Medulla oblongata (tissue), 1 donor: ENCODE measurements at regions not wholly inside any gene's neighbourhood (a gene's known extent, or its start where the extent isn't known, plus 50 kb on each side); places are given as distances from the start of the nearest gene placed in this dataset.
A peak's percentile ranks its signal among the peaks of the same experiment; 100 is the strongest.
"Not testable (repeated sequence)": the region's sequence is repeated elsewhere in the genome, so short reads cannot be mapped to it uniquely, and the experiment has no call there.

ENCODE experiments used
- DNase-seq: peaks from one replicate; pipeline ENCODE4 v3.0.0-alpha.2; 2015; ENCODE audit errors: extremely low spot score

GRCh38 chr13:40355126-40355724, 311.2 kb downstream of the FOXO1 start:
- DNase-seq, result no peak

DNA sequence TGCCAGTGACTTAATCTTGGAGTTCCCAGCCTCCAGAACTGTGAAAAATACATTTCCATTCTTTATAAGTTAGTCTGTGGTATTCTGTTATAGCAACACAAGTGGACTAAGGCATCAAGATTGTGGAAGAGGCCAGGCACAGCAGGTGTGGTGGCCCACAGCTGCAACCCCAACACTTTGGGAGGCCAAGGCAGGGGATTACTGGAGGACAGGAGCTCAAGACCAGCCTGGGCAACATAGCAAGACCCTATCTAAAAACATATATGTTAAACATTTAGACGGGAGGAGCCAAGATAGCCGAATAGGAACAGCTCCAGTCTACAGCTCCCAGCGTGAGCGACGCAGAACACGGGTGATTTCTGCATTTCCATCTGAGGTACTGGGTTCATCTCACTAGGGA, 310.4 kb downstream of the FOXO1 start:
- no peak for DNase-seq

DNA sequence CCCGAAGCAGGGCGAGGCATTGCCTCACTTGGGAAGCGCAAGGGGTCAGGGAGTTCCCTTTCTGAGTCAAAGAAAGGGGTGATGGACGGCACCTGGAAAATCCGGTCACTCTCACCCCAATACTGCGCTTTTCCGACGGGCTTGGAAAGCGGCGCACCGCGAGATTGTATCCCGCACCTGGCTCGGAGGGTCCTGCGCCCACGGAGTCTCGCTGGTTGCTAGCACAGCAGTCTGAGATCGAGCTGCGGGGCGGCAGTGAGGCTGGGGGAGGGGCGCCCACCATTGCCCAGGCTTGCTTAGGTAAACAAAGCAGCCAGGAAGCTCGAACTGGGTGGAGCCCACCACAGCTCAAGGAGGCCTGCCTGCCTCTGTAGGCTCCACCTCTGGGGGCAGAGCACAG, 310.0 kb downstream of the FOXO1 start:
- DNase-seq, result not testable (repeated sequence)

- no peak for DNase-seq
Observed at GRCh38 chr13:40362502-40362901, 303.9 kb downstream of the FOXO1 start.

DNA sequence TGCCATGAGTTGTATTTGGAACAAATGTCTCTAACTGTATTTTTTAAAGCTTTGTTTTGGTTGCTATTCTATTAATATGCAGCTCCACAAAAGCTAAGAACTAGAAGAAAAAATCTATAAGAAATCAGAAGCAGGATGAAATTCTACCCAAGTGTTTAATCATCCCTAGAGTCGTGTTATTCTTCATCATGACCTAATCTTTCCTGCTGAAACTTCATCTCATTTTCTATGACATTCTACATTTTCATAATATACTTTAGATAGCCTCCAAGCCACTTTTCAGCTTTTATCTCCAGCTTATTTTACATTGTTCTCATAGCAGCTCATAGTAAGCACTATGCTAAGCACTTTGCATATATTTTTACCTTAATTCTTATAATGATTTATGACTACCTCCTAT, 302.8 kb downstream of the FOXO1 start:
- DNase-seq, result no peak

DNA sequence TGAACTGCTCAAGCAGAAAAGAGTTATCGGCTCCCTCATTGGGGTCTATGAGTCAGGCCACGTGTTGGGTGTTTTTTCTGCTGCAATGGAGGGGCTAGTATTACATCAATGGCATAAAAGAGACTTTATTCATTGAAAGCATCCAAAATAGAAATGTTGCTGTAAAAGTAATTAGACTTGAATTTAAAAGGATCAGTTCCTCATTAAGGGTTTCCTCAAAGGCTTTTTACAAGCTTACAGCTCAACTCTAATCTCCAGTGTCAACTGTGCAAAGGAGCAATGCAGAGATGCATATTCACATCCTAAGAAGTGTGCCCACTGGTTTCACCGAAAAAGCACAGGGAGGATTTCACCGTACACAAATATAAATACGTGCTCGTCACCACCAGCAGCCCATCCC, 300.3 kb downstream of the FOXO1 start:
- DNase-seq, result no peak

- DNase-seq, result no peak
Observed at GRCh38 chr13:40368127-40368891, 298.1 kb downstream of the FOXO1 start.

DNA sequence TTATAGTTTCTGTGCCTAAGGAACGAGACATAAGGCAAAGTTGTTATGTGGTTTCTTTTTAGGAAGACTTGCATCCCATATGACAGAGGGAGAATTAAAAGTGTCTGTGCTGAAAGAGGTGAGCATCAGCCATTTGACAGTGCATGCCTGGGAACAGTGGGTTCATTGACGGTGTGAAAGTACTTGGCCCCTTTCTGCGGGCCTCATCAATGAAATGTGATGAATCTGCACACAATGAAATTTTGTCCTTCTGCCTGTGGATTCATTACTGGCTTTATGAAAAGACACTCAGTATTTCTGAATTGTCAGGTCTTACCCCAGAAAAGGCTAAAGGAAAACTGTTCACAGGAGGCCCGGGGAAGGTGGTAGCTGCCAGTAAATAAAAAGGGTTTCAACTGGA, 295.8 kb downstream of the FOXO1 start:
- no peak for DNase-seq

DNA sequence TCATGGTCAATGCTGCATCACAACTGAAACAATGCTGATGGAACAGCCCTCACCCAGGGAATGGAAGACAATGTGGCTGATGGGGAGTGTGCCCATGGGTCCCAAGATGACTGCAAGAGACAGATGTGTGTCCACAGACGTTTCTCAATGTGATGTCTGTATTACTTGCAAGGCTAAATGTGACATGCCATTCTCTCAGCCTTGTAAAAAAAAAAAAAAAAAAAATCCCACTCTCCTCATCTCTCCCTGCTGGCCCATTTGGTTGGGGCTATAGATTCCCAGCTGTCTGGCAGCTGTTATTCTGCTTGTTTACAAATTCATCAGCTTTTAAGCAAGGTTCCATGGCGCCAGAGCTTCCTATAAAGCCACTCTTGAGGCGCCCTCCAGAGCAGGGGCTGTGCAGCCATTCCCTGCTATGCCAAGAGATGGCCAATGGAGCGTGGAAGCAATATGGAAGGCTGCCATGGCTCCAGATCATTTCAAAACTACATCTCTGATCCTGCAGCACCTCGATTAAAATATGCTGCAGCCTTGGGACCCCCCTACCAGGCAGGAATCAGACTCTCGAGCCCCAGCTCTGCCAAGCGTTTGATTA, 294.8 kb downstream of the FOXO1 start:
- DNase-seq, result no peak

- DNase-seq, result not testable (repeated sequence)
Observed at GRCh38 chr13:40373608-40374007, 292.8 kb downstream of the FOXO1 start.

- no peak for DNase-seq
Observed at GRCh38 chr13:40375489-40376171, 290.8 kb downstream of the FOXO1 start.

DNA sequence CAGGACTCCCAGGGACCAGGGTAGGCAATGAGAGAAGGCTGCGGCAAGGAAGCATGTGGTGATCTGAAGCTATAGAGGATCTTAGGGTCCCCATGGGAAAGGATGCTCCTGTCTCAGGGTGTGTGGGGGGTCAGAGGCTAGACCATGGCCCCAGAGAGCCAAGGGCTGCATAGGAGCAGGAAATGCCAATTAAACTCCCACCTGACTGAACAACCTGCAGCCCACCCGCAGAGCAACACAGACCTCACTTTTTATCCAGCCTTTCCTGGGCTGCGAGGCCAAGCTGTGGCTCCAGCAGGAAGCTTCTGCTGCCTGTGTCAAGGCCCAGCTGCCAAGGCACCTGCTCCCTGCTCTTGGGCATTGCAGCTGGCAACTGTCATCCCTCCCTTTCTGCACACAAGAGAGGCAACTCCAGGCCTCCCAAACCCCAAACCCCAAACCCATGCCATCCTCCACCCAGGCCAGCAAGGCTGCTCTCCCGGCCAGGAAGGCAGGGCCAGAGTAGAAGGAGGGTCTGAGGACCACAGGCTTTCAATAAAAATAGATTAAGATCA, 290.1 kb downstream of the FOXO1 start:
- no peak for DNase-seq

GRCh38 chr13:40376867-40377535, 289.4 kb downstream of the FOXO1 start:
- no peak for DNase-seq

GRCh38 chr13:40377783-40378182, 288.7 kb downstream of the FOXO1 start:
- no peak for DNase-seq

DNA sequence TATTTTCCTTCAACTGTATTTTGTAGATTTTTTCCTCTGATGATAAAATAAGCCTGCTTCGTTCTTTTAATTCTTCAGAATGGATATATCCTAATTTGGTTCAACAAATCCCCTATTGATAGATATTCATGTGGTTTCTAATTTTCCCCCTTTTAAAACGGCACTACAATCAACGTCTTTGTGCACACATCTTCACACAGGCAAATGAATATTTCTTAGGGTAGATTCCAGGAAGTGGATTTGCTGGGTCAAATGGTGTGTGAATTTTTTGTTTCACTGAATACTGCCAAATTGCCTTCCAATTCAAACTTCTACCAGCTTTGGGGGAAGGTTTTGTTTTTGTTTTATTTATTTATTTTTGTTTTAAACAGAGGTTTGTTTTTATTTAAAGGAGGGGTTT, 287.2 kb downstream of the FOXO1 start:
- peak; percentile 48 for DNase-seq

DNA sequence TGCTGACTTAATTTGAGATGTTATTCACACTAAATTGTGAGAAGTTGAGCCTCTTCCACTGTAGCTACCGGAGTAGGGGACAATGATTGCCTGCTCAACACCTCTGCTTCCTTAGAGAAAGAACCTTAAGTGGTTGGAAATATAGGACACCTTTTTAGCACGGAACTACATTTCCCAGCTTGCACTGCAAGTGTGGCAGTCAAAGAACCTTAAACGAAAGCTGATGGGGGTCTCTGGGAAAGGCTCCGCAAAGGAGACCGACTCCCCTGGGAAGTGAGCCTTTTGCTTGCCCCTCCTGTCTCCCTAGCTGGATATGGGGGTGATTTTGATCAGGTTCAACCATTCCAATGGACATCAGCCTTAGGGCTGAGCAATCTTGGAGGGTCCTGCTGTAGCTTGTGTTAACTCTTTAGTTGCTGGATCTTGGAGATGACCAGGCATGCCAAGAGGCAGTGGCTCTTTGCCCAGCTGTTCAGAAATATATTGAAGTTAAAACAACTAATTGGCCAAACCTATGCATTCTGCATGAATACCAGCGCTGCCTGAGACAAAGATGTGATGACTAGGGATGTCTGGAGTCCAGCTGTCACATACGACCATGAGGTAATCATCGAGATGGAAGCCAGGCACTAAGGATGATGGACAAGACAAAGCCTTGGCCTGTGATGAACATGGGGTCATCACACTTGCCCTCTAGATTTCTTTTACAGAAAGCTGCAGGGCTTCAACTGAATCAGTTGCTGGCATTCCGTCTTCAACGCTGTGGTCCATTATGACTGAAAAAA, 286.5 kb downstream of the FOXO1 start:
- no peak for DNase-seq

- DNase-seq, result no peak
Observed at GRCh38 chr13:40381935-40382764, 284.3 kb downstream of the FOXO1 start.

DNA sequence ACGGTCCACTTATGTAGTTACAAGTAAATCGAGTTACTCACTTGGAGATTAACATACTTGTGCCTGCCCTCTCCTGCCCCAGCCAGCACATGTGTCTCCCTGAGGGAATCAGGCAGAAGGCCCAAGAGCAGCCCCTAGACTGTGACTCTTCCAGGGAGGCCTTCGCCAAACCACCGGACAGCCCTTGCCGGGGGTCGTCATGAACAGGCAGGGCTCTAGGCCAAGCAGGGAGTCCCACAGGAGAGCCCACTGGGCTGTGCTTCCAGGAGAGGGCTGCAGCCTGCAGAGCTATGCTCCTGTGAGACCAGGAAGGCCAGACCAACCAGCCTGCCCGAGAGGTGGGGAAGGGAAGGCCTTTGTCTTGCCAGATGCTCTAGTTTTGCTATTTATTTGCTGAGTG, 283.3 kb downstream of the FOXO1 start:
- no peak for DNase-seq

DNA sequence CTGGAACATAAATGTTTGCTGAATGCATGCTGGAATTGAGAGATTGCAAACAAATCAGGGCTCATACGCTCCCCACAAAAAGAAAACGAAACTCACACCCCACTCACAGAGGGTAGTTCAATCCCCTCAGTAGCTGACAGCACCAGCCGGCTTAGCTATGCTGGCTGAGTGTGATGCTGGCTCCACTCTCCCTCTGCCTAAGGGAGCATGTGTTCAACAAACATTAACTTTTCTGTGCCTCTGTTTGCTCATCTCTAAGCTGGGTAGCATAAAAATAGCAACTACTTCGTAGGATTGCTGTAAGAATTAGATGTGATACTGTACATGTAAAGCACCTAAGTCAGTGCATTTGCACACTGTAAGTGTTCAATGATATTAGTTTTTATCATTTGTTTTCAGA, 282.6 kb downstream of the FOXO1 start:
- no peak for DNase-seq
